Embryonic facial prominence (tissue), 1 donor: ENCODE measurements at regions not wholly inside any gene's neighbourhood (a gene's known extent, or its start where the extent isn't known, plus 50 kb on each side); places are given as distances from the start of the nearest gene placed in this dataset.
"Not testable (repeated sequence)": the region's sequence is repeated elsewhere in the genome, so short reads cannot be mapped to it uniquely, and the experiment has no call there.

ENCODE experiments used
- DNase-seq: peaks from one replicate; pipeline ENCODE4 v3.0.0-alpha.2; 2016; ENCODE audit errors: extremely low spot score

DNA sequence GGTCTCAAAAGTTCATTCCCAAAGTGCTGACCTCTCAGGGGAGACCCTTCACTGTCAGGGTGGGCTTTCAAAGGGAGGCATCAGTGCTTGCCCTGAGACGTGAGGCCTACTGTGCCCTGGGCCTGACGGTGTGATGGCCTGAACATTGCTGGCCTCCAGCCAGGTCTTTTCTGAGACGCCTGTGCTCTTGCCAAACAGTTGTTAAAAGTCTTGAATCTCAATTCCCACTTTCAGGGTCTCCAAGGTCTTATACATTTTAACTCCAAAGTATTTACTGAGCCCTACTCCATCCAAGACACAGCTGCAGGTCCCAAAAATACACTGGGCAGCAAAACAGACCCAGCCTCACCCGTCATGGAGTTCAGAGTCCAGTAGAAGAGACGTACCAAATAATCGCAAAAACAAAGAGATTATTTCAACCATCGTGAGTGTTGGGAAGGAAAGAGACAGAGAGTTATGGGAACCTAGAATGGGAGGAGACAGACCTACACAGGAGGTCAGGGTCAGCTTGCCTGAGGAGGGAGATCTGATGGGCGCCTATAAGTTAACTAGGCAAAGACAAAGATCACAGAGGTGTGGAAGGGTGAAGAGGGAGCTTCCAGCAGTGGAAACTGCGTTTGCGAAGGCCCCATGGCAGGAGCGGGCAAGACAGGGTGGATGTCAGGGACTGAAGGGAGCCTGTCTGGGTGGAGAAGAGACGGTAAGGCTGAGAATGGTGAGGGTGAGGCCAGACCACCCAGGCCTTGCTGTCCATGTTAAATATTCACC is 446.3 kb downstream of the PREX1 start:
- DNase-seq: no peak

DNA sequence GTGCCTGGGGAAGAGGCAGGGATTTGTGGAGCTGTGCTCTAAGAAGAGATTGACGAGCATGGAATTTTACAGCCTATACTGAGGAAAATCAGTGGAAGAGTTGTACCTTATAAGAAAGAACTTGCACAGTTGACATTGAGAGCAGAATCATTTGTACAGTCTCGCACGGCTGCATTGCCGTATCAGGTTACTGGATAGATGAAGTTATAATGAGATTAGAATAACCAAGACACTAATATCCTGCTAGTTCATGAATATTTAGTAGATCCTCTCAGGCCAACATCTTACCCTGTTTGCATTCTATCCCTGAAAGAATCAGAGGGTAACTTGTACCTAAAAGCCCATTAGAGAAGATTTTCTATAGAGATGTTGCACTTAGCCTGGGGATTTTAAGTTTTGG is 447.1 kb downstream of the PREX1 start:
- DNase-seq: no peak

DNA sequence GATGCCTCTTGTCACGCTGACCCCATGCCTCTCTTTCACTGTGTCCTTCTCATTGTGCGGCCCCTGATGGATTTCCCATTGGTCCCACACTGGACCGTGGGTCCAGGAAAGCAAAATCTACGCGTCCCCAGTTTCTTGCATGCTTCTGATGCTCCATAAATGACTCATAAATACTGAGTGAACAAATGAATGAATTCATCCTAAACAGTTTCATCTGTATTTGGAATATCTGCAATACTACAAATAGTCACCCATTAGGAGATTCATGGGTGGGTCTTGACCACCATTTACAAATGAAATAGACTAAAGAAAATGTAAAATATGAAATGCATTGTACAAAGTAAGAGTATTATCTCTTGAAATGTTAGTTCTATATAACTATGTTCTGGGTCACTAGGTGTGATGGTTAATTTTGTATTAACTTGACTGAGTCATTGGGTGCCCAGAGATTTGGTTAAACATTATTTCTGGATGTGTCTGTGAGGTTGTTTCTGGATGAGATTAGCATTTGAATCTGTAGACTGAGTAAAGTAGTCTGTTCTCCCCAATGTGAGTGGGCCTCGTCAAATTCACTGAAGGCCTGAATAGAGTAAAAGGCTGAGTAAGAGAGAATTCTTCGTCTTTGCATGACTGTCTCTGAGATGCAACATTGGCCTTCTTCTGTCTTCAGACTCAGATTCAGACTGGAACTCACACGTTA is 448.7 kb downstream of the PREX1 start:
- no peak for DNase-seq

DNA sequence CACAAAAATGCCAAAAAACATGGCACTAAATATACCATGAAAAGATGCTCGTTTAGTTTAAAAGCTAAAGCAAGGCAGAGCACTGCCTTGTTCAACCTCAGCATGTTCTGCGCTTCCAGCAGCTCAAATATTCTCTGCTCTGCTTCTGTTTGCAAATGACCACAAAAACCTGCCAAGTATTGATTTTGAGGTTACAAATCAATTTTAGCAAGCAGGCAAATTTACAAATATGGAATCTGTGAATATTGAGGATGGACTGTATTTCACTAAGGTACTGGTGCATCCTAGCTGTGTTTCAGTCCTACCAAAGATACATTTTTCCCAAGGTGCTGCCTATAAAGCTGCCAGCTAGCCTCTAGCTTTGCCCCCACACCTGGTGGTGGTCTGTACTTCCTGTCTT is 449.9 kb downstream of the PREX1 start:
- no peak for DNase-seq

DNA sequence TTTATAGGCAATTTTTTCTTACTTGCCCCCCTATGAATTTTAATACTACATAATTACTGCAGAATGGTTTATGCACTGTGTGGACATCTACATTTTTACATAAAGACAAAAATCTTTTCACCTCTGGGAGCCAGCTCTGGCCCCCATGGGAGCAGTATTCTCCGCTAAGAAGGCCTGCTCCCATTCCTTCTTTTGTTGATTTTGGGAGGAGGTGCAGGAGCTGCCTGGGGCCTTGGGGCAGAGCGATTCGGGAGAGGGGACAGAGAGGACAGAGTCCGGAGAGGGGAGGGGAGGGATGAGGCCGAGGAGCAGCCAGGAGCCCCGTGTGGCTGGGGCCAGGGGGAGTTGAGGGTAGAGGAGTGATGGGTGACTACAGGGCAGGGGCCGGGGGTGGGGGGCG is 452.0 kb downstream of the PREX1 start:
- DNase-seq: no peak

DNA sequence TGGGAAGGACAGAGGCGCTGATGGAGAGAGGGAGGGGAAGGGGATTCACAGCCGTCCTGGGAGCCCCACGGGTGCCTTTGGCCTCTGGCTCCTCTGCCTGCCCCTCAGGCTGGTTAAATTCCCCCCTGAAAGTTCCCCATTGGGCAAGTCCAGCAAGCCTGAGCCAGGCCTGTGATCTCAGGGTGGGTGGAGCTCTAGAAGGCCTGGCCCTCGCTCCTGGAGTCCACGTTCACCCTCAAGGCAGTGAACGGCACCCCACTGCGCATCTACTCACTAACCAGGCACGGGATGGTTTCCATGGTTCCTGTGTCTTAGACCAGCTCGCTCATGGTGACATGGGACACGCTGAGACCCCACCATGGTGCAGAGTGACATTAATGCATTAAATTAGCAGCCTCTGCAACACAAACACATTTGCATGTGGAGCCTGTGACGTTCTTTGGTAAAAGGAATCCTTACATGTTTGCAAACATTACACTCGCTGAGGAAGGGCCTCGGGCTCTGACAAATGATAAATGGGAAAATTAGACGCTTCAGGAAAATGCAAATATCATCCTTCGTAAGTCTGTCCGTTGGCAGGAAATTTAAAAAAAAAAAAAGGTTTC is 452.7 kb downstream of the PREX1 start:
- no peak for DNase-seq

DNA sequence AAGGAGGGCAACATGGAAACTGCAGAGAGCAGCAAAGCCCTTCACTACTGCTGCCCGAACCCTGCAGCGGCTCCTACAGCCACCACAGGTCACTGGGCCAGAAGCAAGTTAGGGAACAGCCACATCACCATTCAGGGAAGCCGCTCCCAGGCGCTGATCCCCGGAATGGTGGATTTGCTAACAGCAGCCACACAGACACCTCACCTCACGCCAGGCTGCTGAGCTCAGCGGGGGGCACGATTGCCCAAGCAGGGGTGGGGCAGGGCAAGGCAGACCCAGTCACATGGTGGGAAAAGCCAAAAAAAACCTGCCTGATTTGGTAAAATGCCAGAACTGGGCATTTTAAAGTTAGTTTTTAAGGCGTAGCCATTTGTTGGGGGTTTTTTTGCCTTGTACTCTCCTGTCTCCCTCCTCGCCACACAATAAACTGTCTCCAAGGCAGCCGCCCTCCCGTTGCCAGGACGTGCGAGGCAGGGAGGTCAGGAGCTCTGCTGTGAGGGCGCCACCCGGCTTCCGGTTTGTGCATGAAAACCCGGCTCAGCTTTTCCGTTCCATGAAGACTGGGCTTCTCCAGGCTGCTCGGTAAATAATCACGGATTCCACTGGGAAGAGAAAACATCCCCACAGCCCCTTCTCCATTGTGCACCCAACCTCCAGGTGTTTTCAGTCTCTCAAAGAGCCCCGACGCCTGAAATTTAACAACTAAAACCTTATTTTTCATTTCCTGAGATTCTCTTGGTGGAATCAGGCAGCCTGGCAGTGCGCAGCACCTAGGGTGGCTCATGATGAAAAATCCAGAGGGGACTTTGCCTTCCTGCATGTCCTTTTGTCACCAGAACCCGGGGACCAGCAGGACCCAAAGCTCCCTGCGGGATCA is 453.5 kb downstream of the PREX1 start:
- DNase-seq: not testable (repeated sequence)

DNA sequence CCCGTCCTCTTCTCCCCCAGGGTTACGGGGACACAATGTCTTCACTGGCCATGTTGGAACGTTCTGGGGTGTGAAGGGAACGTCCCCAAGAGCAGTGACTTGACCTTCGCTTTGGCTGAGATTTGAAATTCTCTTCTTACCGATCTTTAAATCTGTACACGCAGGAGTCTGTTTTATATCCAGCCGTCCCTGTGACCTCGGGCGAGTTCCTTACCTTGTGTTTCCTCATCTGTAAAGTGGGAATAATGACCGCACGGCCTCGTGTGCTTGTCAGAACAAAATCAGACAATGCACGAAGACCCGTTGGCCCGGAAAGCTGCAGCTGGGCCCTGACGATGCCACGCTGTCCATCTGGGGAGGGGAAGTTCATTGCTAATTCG is 454.3 kb downstream of the PREX1 start:
- no peak for DNase-seq

DNA sequence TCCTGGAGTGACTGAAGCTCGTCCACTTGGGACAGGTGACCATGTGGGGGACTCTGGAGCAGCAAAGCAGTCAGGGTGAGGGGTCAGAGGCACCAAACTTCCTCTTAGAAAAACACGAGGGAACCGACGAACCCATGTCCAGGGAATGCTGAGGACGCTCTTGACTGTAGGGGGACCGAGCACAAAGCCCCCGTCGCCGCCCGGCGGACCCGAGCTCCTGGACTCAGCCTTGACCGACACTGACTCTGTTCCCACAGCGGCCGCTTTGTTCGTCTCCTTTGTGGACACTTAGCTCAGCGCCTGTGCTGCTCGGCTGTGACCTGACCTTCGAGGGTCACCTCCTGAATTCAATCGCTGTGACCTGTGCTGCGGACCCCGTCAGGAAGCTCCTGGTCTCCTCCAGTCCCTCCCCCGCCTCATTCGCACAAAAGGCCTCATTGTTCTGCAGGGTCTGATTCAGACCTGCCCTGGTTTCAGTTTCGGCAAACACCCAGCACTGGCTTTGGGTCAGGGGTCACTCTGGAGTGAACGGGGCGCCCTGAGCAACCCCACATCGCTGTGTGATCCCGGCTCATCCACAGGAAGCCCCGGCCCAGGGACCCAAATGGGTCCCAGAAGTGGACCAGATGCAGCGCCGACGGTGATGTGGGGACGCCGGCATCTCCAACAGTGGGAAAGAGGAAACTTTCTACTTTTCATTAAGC is 454.8 kb downstream of the PREX1 start:
- DNase-seq: not testable (repeated sequence)

DNA sequence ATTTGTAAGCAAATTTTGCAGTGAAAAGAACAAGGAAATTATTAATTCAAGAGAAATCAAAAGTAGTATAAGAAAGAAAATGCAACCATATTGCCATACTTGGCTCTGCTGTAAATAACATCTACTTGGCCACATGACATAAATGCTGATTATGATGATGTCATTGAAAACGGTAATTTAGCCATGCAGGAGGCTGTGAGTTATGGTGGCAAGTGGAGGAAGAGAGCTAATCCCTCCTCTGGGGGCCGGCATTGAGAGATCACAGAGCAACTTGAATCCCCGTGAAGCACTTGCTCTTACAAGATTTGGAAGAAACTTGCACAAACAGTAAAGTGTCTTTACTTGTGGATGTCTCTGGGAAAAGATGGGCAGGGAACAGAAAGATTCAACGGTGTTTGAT is 456.6 kb downstream of the PREX1 start:
- no peak for DNase-seq

DNA sequence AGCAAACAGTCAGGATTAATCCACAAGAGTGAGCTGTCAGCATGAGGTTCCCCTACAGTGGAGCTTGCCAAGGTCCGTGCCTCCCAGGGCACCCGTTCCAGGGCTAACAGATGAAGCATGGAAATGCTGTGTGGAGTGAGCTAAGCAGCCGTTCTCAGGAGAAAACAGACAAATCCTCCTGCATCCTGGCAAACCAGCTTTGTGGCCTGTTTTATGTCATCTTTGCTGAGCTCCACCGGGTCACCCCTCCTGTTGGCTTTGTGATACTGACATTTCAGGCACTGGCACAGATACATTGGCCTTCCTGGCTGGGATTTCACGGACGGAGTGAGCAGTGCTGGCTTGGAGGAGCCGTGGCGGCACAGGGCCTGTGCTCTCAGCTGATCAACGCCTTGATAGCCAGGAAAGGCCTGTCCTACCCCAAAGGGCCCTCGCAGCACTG is 459.2 kb downstream of the PREX1 start:
- DNase-seq: not testable (repeated sequence)

DNA sequence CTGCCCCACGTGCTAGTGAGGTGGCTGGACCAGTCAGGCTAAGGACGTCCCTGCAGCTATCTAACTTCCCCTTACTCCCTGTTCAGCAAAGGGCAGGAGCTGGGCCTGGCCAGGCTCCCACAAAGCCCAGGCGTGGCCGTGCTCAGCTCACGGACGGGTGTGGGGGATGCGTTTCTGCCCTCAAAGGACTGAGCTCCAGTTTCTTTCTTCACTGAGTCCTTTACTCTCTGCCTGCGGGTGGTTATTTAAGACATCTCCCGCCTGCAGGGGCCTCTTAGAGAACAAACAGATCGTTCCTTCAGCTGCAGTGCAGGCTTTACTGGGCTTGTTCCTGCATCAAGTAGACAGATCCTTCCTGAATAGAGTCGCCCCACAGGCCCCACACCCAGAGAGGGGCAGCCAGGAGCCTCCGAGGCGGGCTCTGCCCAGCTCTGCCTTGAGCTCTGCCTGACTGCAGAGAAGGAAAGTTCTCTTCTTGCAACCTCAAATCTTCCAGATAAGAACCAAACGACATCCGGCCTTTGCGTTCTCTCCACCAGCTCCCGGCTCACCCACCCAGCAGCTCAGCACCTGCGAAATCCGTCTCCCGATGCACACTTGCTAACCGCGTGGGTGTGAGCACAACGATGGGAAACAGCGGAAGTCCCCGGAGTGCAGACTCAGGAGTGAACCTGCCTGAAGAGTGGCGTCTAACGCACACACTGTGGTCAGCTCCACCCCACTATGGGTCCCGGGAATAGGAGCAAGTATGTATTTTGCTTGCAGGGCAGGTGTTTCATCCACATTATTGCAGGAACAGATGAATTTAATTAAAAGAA is 460.0 kb downstream of the PREX1 start:
- DNase-seq: not testable (repeated sequence)

DNA sequence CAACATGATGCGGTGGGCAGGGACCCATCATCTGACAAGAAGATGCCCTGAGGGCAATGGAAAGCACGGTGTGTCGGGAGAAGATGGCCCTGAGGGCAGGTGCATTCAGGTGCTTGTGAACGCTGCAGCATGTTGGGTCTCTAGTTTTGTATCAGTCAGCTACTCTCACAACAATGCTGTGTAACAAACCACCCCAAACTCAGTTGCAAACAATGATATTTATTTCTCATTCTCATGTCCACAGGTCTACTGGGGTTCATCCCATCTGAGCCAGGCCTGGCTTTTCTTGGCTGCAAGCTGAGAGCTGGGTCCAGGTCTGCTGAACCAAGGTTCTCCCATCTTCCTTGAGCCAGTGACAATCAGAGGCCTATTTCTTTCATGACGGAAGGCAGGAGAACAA is 461.6 kb downstream of the PREX1 start:
- no peak for DNase-seq

DNA sequence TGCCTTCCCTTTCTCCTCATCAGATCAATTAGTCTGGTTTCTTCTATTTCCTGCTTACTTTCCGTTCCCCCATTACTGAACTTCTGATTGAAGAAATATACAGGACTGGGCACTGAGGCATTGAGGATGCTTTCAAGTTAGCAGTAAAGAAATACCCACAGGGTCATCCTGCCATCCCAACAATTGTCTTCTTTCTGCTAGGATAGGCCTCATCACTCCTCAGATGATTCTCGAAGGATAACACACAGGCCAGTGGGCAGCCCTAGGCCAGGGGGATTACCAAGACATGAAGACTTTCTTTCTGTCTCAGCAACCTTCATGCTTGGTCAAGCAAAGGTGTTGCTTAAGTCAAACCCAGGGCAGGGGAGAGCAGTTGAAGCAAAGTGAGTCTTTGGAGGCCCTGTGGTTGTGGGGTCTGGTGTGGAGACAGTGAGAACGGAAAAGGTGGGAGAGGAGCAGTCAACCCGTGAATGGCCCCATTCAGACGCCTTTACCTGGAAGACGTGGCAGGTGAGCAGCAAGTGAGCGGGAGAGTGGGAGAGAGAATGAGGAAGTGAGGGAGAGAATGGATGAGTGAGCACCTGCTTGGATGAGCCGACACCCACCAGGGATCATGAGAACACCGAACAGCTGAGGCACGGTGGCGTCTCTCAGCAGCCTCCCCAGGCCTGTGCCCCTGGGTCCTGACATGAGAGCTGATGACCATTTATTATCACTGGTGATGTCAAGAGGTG is 462.9 kb downstream of the PREX1 start:
- DNase-seq: no peak

DNA sequence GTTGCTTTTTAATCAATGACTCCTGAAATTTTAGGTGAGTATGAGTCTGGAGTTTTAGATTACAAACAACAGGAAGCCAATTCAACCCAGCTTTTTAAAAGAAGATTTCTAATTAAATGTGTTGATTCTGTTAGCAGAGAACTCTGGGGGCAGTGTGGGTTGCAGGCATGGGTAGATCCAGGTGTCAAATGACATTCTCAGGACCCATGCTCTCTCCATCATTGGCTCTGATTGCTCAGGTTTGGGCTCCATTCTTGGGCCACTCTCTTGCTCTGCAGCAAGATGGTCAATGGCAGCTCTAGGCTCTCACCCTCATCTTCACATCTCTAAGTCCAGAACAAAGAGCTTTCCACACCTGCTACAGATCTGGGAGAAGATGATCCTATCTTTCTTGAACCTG is 463.7 kb downstream of the PREX1 start:
- no peak for DNase-seq

DNA sequence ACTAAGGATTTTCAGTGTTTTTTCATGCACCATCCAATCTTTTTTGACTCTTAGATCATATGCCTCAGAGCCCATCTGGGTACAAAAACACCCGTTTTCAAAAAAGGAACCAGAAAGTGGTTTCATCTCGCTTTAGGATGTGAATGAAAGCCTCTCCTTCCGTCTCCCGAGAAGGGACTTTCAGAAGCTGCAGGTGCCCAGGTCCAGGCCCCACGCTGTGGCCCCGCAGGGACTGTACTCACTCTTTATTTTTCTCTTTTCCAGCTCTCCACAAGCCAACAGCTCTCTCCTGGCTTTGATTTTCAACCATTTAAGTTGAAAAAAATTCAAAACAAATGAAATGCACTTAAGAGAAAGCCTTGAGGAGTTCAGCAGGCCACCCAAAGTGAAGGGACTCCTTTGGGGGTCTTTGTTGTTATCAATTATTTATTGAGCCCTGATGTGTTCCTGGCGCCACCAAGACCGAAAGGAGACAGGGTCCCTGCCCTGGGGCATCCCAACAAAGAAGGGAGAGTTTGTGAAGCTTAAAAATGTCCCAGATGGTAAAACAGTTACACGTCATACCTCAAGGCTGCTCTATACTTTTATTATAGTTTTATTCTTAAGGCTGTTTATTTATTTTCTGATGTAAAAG is 467.3 kb downstream of the PREX1 start:
- no peak for DNase-seq

DNA sequence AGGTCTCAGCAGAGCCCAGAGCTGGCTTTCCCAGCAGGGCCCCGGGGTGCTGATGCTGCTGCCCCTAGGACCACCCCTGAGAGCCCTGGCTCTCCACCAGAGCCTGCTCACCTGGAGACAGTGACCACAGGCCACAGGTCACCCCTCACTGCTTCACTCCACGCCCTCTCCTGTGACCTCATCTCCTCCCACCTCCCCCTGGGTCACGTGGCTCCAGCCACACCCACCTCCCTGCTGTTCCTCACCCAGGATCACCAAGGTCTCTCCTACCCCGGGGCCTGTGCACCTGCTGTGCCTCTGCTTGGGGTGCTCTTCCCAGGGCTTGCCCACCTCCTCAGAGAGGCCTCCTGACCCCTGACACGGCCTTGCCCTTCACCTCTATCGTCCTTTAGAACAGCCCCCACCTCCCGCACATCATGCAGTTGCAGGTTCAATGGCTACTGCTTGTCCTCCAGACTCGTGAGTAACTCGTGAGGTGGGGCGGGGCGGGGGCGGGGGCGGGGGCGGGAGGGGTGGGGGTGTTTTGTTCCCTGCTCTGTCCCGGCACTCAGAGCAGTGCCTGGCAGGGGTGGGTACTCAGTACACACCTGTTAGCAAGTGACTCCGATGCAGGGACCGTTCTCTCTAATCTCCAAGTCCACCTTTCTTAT is 468.0 kb downstream of the PREX1 start:
- no peak for DNase-seq

DNA sequence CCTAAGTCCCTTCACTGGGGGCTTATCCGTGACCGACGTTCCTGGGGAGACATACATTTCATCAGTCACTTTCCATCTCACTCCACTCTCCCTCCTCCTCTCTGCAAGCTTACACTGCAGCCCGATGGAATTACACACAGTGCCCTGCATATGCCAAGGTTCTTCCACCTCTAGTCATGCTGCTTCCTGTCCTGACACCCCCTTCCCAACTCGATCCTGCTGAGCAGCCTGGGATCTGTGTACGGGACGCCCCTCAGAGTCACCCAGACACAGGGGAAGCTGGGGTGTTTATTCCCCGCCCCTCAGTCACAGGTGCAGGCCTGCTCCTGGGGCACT is 468.8 kb downstream of the PREX1 start:
- DNase-seq: not testable (repeated sequence)
